ENCODE measurements at regions not wholly inside any gene's neighbourhood (a gene's known extent, or its start where the extent isn't known, plus 50 kb on each side); places are given as distances from the start of the nearest gene placed in this dataset.
"Not testable (repeated sequence)": the region's sequence is repeated elsewhere in the genome, so short reads cannot be mapped to it uniquely, and the experiment has no call there.

DNA sequence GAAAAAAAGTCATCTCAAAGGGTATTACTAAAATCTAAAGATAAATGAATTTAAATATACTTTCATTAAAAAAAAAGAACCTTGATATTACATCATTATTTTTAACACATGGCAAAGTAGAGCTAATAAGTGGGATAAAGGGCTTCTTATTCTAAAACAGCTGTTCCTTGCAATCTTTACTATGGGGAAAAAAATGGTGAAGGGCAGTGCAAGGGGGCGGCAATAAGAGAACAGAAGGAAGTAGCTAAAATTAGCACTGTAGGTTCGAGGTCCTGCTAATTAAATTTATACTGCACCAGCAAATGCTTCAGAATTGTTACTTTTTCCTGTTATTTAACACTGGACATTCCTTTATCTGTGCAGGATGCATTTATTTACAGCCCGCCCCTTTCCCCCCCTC is 89.4 kb upstream of the HPF1 start:
- Histone ChIP-seq H3K27me3 (ENCODE audit: insufficient read depth, low read length) (no peaks in the 10 kb centered on the region), H3K27ac (ENCODE audit: low read depth, low read length) (no peak overlapping the region), H3K36me3 (ENCODE audit: insufficient read depth, low read length) (no peaks in the 10 kb centered on the region), H3K9ac (ENCODE audit: low read depth, low read length) (no peak overlapping the region), H3K4me3 (ENCODE audit: low read length) (no peak overlapping the region), H3K4me1 (ENCODE audit: insufficient read depth, low read length) (no peaks in the 10 kb centered on the region), H3K9me3 (ENCODE audit: insufficient read depth, low read depth, low read length) (no peaks in the 10 kb centered on the region)
- 90% methylated on average over 3 of the region's 3 CpGs for WGBS

DNA sequence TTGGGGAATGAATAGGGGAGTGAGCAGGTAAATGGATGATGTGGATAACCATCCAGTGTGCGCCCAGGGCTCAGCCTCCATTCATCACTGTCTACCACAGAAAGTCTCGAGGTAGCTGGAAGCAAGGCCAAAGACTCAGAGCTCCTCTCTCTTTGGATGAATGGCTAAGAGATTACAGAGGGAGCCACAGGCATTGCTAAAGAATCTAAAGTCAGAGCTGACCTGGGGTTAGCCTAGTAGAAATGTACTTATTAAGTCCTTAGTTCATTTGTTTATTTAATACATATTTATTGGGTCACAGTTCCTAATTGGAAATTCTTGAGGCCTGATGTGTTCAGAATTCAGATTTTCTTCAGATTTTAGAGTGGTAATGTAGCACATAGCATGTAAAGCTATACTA is 88.7 kb upstream of the HPF1 start:
- no peak overlapping the region for H3K27ac ChIP-seq (ENCODE audit: low read depth, low read length)
- no peaks in the 10 kb centered on the region for H3K9me3 ChIP-seq (ENCODE audit: insufficient read depth, low read depth, low read length)
- no peaks in the 10 kb centered on the region for H3K36me3 ChIP-seq (ENCODE audit: insufficient read depth, low read length)
- no peak overlapping the region for H3K4me3 ChIP-seq (ENCODE audit: low read length)
- no peak overlapping the region for H3K9ac ChIP-seq (ENCODE audit: low read depth, low read length)
- H3K4me1 ChIP-seq (ENCODE audit: insufficient read depth, low read length): no peaks in the 10 kb centered on the region
- WGBS: 100% methylated on average over 2 of the region's 2 CpGs
- no peaks in the 10 kb centered on the region for H3K27me3 ChIP-seq (ENCODE audit: insufficient read depth, low read length)

DNA sequence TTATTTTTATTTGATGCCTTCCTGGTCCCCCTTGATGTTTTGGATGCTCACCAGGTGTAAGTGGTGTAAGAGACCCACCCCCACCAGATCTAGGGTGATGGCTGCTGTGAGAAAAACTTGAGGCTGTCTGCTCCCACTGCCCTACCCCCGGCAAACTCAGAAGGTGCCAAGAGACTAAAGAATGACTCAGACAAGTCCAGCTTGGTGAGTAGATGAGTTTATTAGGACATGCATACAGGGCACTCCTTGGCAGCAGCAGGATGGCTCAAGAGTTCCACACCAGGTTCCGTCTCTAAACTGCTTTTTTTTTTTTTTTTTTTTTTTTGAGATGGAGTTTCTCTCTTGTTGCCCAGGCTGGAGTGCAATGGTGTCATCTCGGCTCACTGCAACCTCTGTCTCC is 84.0 kb upstream of the HPF1 start:
- Histone ChIP-seq H3K4me3 (ENCODE audit: low read length) (no peak overlapping the region), H3K9me3 (ENCODE audit: insufficient read depth, low read depth, low read length) (no peaks in the 10 kb centered on the region), H3K9ac (ENCODE audit: low read depth, low read length) (no peak overlapping the region), H3K4me1 (ENCODE audit: insufficient read depth, low read length) (no peaks in the 10 kb centered on the region), H3K36me3 (ENCODE audit: insufficient read depth, low read length) (no peaks in the 10 kb centered on the region), H3K27ac (ENCODE audit: low read depth, low read length) (no peak overlapping the region), H3K27me3 (ENCODE audit: insufficient read depth, low read length) (no peaks in the 10 kb centered on the region)
- 100% methylated on average over 2 of the region's 3 CpGs for WGBS

- Histone ChIP-seq H3K27me3 (ENCODE audit: insufficient read depth, low read length) (no peaks in the 10 kb centered on the region), H3K4me3 (ENCODE audit: low read length) (no peak overlapping the region), H3K27ac (ENCODE audit: low read depth, low read length) (no peak overlapping the region), H3K9ac (ENCODE audit: low read depth, low read length) (no peak overlapping the region), H3K4me1 (ENCODE audit: insufficient read depth, low read length) (no peaks in the 10 kb centered on the region), H3K9me3 (ENCODE audit: insufficient read depth, low read depth, low read length) (no peaks in the 10 kb centered on the region), H3K36me3 (ENCODE audit: insufficient read depth, low read length) (no peaks in the 10 kb centered on the region)
- whole genome bisulfite sequencing: 84% methylated on average over 3 of the region's 3 CpGs
Measured at GRCh38 chr4:169840554-169840953, 82.8 kb upstream of the HPF1 start.

DNA sequence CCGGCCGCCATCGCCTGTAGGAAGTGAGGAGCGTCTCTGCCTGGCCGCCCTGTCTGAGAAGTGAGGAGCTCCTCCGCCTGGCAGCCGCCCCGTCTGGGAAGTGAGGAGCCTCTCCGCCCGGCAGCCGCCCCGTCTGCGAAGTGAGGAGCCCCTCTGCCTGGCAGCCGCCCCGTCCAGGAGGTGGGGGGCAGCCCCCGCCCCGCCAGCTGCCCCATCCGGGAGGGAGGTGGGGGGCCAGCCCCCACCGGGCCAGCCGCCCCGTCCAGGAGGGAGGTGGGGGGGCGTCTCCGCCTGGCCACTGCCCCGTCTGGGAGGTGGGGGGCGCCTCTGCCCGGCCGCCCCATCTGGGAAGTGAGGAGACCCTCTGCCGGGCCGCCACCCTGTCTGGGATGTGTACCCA is 70.6 kb upstream of the HPF1 start:
- not testable (repeated sequence) for H3K4me1 ChIP-seq (ENCODE audit: insufficient read depth, low read length); H3K27me3 ChIP-seq (ENCODE audit: insufficient read depth, low read length); H3K9ac ChIP-seq (ENCODE audit: low read depth, low read length); H3K36me3 ChIP-seq (ENCODE audit: insufficient read depth, low read length); H3K4me3 ChIP-seq (ENCODE audit: low read length); H3K27ac ChIP-seq (ENCODE audit: low read depth, low read length); H3K9me3 ChIP-seq (ENCODE audit: insufficient read depth, low read depth, low read length)
- WGBS: 96% methylated on average over 29 of the region's 29 CpGs

DNA sequence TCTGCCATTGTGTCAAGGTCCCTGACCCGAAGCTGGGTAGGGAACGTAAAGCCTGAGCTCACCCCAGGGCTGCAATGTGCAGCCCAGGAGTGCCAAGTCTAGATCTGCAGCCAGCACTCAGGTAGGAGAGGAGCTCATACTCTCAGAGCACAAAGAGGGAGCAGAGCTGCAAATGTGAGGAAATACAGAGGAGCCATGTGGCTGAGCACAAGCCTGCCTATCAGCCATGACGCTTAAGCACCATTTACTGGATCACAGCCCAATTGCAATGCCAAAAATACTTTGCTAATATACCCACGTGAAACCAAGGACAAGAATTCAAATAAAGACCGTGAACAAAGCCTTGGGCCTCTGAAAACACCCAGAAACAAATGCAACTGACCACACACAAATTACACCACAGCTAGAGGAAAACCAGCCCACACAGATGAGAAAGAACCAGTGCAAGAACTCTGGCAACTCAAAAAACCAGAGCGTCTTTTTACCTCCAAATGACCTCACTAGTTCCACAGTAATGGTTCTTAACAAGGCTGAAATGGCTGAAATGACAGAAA is 69.0 kb upstream of the HPF1 start:
- Histone ChIP-seq H3K36me3 (ENCODE audit: insufficient read depth, low read length) (no peaks in the 10 kb centered on the region), H3K4me1 (ENCODE audit: insufficient read depth, low read length) (no peaks in the 10 kb centered on the region), H3K9me3 (ENCODE audit: insufficient read depth, low read depth, low read length) (no peaks in the 10 kb centered on the region), H3K27me3 (ENCODE audit: insufficient read depth, low read length) (no peaks in the 10 kb centered on the region), H3K27ac (ENCODE audit: low read depth, low read length) (no peak overlapping the region), H3K9ac (ENCODE audit: low read depth, low read length) (no peak overlapping the region), H3K4me3 (ENCODE audit: low read length) (no peak overlapping the region)
- WGBS: 85% methylated on average over 6 of the region's 6 CpGs

DNA sequence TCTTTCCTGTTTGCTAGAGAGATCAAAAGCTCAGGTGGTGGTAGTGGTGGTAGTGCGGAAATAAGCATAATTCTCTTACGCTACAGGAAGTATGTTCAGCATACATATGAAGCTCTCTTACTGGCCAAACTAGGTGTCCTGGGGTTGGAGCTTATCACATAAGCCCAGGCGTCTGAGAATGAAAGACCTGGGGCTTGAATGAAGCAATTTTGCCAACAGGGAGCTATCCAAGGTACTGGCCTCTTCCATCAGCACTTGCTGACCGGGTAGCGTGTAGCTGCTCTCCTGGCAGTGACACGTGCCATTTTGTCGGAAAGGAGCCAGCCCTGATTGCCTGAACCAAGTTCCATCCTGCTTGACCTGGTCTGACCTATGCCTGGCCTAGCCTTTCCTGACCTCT is 65.9 kb upstream of the HPF1 start:
- 45% methylated on average over 7 of the region's 7 CpGs for WGBS
- no peak overlapping the region for H3K27ac ChIP-seq (ENCODE audit: low read depth, low read length)

DNA sequence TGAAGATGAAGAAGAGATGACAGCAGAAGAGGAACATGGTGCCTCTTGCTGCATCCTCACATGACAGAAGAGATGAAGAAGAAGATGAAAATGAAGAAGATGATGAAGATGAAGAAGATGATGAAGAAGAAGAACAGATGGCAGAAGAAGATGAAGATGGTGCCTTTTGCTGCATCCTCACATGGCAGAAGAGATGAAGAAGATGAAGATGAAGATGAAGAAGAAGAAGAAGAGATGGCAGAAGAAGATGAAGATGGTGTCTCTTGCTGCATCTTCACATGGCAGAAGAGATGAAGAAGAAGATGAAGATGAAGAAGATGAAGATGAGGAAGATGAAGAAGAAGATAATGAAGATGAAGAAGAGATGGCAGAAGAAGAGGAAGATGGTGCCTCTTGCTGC is 63.7 kb upstream of the HPF1 start:
- Histone ChIP-seq H3K36me3 (ENCODE audit: insufficient read depth, low read length) (no peaks in the 10 kb centered on the region), H3K4me3 (ENCODE audit: low read length) (no peak overlapping the region)

More for the DNA sequence above, 65.9 kb upstream of the HPF1 start:
- no peaks in the 10 kb centered on the region for H3K27me3 ChIP-seq (ENCODE audit: insufficient read depth, low read length)
- H3K9me3 ChIP-seq (ENCODE audit: insufficient read depth, low read depth, low read length): no peaks in the 10 kb centered on the region
- no peaks in the 10 kb centered on the region for H3K4me1 ChIP-seq (ENCODE audit: insufficient read depth, low read length)
- H3K4me3 ChIP-seq (ENCODE audit: low read length): no peak overlapping the region
- H3K9ac ChIP-seq (ENCODE audit: low read depth, low read length): no peak overlapping the region
- H3K36me3 ChIP-seq (ENCODE audit: insufficient read depth, low read length): no peaks in the 10 kb centered on the region

DNA sequence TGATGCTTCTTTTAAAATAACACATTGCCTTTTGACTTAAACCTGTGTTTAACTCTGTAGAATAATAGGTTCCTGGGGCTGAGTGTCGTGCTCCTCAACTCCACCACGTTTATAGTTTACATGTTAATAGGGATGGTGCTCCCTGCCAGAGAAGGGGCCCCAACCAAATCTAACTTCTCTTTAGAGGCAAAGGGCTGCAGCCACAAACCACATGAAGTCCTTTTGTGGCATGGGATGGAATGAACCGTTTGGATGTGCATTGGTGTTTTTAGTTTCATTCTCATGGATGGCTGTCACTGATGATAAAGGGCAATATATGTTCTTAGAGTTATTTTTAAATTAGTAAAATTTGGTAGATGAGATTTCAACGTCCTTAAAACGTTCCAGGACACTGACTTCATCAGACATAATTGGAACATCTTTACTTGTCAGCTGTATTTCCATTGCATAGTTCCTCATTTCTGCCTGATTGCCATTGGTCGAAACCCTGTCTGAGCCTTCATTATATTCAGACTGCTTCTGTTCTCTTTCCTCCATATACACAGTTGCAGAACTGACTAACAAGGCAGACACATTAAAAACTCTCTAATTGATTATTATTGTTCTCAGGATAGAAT is 60.4 kb upstream of the HPF1 start:
- H3K9ac ChIP-seq (ENCODE audit: low read depth, low read length): no peak overlapping the region
- no peaks in the 10 kb centered on the region for H3K27me3 ChIP-seq (ENCODE audit: insufficient read depth, low read length)
- H3K9me3 ChIP-seq (ENCODE audit: insufficient read depth, low read depth, low read length): no peaks in the 10 kb centered on the region
- no peak overlapping the region for H3K4me3 ChIP-seq (ENCODE audit: low read length)
- whole genome bisulfite sequencing: 87% methylated on average over 4 of the region's 6 CpGs
- H3K4me1 ChIP-seq (ENCODE audit: insufficient read depth, low read length): no peaks in the 10 kb centered on the region
- H3K36me3 ChIP-seq (ENCODE audit: insufficient read depth, low read length): no peaks in the 10 kb centered on the region
- no peak overlapping the region for H3K27ac ChIP-seq (ENCODE audit: low read depth, low read length)

More for the DNA sequence above, 63.7 kb upstream of the HPF1 start:
- H3K9ac ChIP-seq (ENCODE audit: low read depth, low read length): no peak overlapping the region
- H3K4me1 ChIP-seq (ENCODE audit: insufficient read depth, low read length): no peaks in the 10 kb centered on the region
- H3K9me3 ChIP-seq (ENCODE audit: insufficient read depth, low read depth, low read length): no peaks in the 10 kb centered on the region
- H3K27me3 ChIP-seq (ENCODE audit: insufficient read depth, low read length): no peaks in the 10 kb centered on the region
- H3K27ac ChIP-seq (ENCODE audit: low read depth, low read length): no peak overlapping the region

- no peaks in the 10 kb centered on the region for H3K27me3 ChIP-seq (ENCODE audit: insufficient read depth, low read length)
- no peak overlapping the region for H3K9ac ChIP-seq (ENCODE audit: low read depth, low read length)
- H3K36me3 ChIP-seq (ENCODE audit: insufficient read depth, low read length): no peaks in the 10 kb centered on the region
- no peaks in the 10 kb centered on the region for H3K9me3 ChIP-seq (ENCODE audit: insufficient read depth, low read depth, low read length)
- WGBS: 63% methylated on average over 3 of the region's 3 CpGs
- H3K4me1 ChIP-seq (ENCODE audit: insufficient read depth, low read length): no peaks in the 10 kb centered on the region
- no peak overlapping the region for H3K4me3 ChIP-seq (ENCODE audit: low read length)
- no peak overlapping the region for H3K27ac ChIP-seq (ENCODE audit: low read depth, low read length)
Measured at GRCh38 chr4:169815606-169816005, 57.9 kb upstream of the HPF1 start.

- Histone ChIP-seq H3K36me3 (ENCODE audit: insufficient read depth, low read length) (no peaks in the 10 kb centered on the region), H3K27ac (ENCODE audit: low read depth, low read length) (no peak overlapping the region), H3K4me1 (ENCODE audit: insufficient read depth, low read length) (no peaks in the 10 kb centered on the region), H3K9ac (ENCODE audit: low read depth, low read length) (no peak overlapping the region), H3K4me3 (ENCODE audit: low read length) (no peak overlapping the region), H3K27me3 (ENCODE audit: insufficient read depth, low read length) (no peaks in the 10 kb centered on the region), H3K9me3 (ENCODE audit: insufficient read depth, low read depth, low read length) (no peaks in the 10 kb centered on the region)
- WGBS: 86% methylated on average over 2 of the region's 2 CpGs
Measured at GRCh38 chr4:169811476-169811875, 53.7 kb upstream of the HPF1 start.

Measured in HUES64 (cell line).